ENCODE measurements at regions not wholly inside any gene's neighbourhood (a gene's known extent, or its start where the extent isn't known, plus 50 kb on each side); places are given as distances from the start of the nearest gene placed in this dataset.
"Not testable (repeated sequence)": the region's sequence is repeated elsewhere in the genome, so short reads cannot be mapped to it uniquely, and the experiment has no call there.

- no peak overlapping the region for H3K4me3 ChIP-seq (ENCODE audit: low read depth, low read length)
- no peak for DNase-seq (ENCODE audit: low read depth)
- TF ChIP-seq CTCF (IDR thresholded peaks at IDR 0.05; ENCODE audit: low read depth, low read length, missing control alignments): no peak
These were observed 487.3 kb downstream of the SIPA1L2 start for GRCh38 chr1:232142403-232143314.

DNA sequence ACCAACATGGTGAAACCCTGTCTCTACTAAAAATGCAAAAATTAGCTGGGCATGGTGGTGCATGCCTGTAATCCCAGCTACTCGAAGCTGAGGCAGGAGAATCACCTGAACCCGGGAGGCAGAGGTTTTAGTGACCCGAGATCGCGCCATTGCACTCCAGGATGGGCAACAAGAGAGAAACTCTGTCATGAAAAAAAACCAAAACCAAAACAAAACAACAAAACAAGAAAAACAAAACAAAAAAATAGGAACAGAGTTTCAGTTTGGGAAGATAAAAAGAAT is 488.8 kb downstream of the SIPA1L2 start:
- not testable (repeated sequence) for DNase-seq (ENCODE audit: low read depth); H3K4me3 ChIP-seq (ENCODE audit: low read depth, low read length)

DNA sequence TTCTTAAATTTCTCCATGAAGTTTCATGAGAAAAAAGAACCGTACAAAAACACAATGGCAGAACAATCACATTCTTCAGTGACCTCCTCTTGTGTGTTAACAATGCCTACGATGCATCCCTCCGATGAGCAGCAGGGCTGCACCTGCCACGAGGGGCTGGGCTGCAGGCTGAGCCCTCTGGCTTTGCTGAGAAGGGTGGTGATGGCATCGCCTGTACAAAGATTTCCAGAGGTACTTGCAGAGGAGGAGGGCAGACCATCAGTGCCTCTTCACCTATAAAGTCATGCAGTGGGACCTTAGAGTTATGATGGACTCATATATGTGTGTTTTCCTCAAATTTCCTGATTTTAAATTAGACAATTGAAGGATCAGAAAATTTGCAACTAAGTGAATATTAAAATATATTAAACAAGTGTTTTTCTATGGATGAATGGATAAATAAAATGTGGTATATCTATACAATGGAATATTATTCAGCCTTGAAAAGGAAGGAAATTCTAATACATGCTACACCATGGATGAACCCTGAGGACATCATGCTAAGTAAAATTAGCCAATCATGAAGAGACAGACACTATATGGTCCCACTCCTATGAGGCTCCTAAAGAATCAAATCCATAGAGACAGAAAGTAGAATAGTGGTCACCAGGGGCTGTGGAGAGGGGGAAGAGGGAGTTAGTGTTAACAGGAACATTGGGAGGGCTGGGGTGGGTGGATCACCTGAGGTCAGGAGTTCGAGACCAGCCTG is 489.3 kb downstream of the SIPA1L2 start:
- TF ChIP-seq CTCF (IDR thresholded peaks at IDR 0.05; ENCODE audit: low read depth, low read length, missing control alignments): no peak
- no peak overlapping the region for H3K4me3 ChIP-seq (ENCODE audit: low read depth, low read length)
- no peak for DNase-seq (ENCODE audit: low read depth)

DNA sequence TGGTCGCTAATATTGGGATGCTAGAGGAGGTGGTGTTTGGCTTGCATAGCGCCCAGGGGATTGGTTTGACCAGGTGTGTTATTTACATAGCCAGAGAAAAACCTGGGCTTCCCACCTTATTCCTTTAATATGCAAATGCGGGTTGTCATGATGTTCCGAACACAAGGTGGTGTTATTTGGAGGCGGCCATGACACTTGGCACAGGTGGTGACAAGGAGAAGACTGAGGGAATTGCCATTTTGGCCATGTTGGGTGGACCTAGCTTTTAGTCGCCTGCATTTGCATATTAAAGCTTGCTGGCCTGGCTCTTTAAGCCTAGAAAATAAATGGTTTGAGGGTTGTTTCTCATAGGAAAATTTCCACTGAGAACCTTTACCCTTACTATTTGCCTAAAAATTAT is 490.5 kb downstream of the SIPA1L2 start:
- no peak overlapping the region for H3K4me3 ChIP-seq (ENCODE audit: low read depth, low read length)
- no peak for DNase-seq (ENCODE audit: low read depth)
- no peak for TF ChIP-seq CTCF (IDR thresholded peaks at IDR 0.05; ENCODE audit: low read depth, low read length, missing control alignments)

DNA sequence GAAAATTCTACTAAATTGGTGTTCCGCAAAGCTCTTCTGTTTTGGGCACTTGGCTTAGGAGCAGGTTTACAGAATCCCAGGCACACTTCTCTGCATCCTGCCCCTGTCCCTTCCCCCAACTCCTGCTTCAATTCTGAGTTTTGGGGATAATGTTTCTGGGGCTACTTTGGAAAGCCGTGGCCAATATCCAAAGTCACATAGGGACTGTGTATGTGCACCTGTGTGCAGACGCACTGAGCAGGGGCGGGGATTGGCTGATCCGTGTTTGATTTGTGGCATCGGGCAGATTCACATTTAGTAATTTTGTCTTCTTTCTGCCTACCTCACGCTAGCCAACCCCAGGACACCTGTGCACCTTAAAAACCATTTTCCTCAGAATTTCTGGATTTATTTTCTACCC is 491.9 kb downstream of the SIPA1L2 start:
- no peak for TF ChIP-seq CTCF (IDR thresholded peaks at IDR 0.05; ENCODE audit: low read depth, low read length, missing control alignments)
- no peak overlapping the region for H3K4me3 ChIP-seq (ENCODE audit: low read depth, low read length)
- no peak for DNase-seq (ENCODE audit: low read depth)

DNA sequence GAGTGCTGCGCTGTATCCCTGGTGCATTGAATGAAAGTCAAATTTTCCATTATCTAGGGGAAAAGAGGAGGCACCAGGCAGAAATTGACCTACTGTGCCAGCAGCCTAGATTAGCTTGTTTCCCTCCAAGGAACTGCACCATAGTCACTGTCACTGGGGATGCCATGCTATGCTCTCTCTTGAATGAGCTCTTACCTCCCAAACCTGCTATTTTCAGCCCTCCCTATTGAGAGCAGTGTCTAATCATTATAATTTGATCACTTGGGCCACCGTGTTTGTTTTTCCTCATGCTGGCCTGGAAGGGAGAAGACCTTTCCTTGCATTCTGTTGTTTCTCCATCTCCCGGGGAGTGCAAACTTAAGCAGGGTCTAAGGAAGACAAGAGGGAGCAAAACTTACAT is 492.9 kb downstream of the SIPA1L2 start:
- H3K4me3 ChIP-seq (ENCODE audit: low read depth, low read length): no peak overlapping the region
- TF ChIP-seq CTCF (IDR thresholded peaks at IDR 0.05; ENCODE audit: low read depth, low read length, missing control alignments): no peak
- no peak for DNase-seq (ENCODE audit: low read depth)

DNA sequence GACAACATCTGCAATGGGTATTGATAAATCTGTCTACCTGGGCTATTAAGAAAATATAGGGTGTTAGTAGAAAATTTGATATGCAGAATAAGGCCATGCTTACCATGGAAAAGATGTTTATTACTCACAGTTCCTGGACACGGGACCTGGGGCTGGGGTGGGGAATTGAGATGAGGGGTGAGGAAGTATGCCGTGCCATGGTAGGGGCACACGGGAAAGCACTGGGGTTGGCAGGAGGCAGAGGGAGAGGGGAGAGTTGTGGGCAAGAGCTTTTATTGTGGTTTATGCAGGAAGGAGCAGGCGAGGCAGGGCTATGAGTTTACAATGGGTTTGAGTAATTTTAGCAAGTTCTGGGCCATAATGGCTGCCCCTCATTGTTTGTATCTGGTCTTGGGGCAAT is 493.8 kb downstream of the SIPA1L2 start:
- no peak for TF ChIP-seq CTCF (IDR thresholded peaks at IDR 0.05; ENCODE audit: low read depth, low read length, missing control alignments)
- DNase-seq (ENCODE audit: low read depth): no peak
- H3K4me3 ChIP-seq (ENCODE audit: low read depth, low read length): no peak overlapping the region
